ENCODE measurements at regions not wholly inside any gene's neighbourhood (a gene's known extent, or its start where the extent isn't known, plus 50 kb on each side); places are given as distances from the start of the nearest gene placed in this dataset.

GRCh38 chr10:47140761-47141348 is 159.1 kb upstream of the GDF10 start:
- ChIA-PET CTCF (no interaction called here), POLR2A (ENCODE audit: low non-redundant PET) (no interaction called here)
- DNase-seq (ENCODE audit: low spot score) = no peak
- no peak overlapping the region for H3K4me3 ChIP-seq (ENCODE audit: low read depth, low read length, poor library complexity, severe bottlenecking)
- BruUV-seq (replicated peaks) = no TSS peak
- intact Hi-C loops (cut with micrococcal nuclease; ENCODE audit: unreplicated experiment) = no loop called here
- no peaks in the 10 kb centered on the region for H3K4me1 ChIP-seq (ENCODE audit: insufficient read depth, low read length, poor library complexity, severe bottlenecking)
- no peak overlapping the region for H3K27ac ChIP-seq (ENCODE audit: low read depth, low read length, poor library complexity, severe bottlenecking)
- no peaks in the 10 kb centered on the region for H3K9me3 ChIP-seq (ENCODE audit: low read depth, low read length, poor library complexity, severe bottlenecking)
- no peaks in the 10 kb centered on the region for H3K36me3 ChIP-seq (ENCODE audit: insufficient read depth, low read length, poor library complexity, severe bottlenecking)
- TF ChIP-seq EZH2 (IDR thresholded peaks at IDR 0.05; ENCODE audit: borderline replicate concordance, low read depth, low read length, poor library complexity, severe bottlenecking) = no peak
- no peak for TF ChIP-seq CTCF (conservative IDR thresholded peaks at IDR 0.05; ENCODE audit: low read depth, low read length)
- H3K27me3 ChIP-seq (replicated peaks; ENCODE audit: insufficient read depth, low read depth, low read length, poor library complexity) = no peaks in the 10 kb centered on the region

DNA sequence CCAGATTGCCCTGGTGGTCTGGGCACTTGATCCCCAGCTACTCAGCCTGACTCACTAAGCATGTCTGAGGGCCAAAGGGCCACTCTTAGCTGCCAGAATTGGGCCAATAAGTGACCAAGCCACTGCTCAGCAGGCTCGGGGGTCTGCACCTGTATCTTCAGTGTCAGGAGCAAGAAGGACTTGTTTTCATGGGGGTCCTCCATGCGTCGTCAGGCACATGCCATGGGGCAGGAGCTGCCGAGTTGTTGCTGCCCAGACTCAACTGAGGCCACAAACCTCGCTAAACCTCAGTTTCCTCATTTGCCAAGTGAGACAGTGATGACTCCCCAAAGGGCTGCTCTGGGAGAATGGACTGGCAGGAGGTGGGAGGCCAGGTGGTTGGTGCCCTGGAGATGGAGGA is 158.6 kb upstream of the GDF10 start:
- no peak for TF ChIP-seq EZH2 (IDR thresholded peaks at IDR 0.05; ENCODE audit: borderline replicate concordance, low read depth, low read length, poor library complexity, severe bottlenecking)
- TF ChIP-seq CTCF (conservative IDR thresholded peaks at IDR 0.05; ENCODE audit: low read depth, low read length) = no peak
- intact Hi-C loops (cut with micrococcal nuclease; ENCODE audit: unreplicated experiment) = no loop called here

GRCh38 chr10:47143072-47143471 is 156.9 kb upstream of the GDF10 start:
- no peak overlapping the region for H3K4me3 ChIP-seq (ENCODE audit: low read depth, low read length, poor library complexity, severe bottlenecking)
- no TSS peak for BruUV-seq (replicated peaks)

More for the DNA sequence above, 158.6 kb upstream of the GDF10 start:
- H3K9me3 ChIP-seq (ENCODE audit: low read depth, low read length, poor library complexity, severe bottlenecking) = no peaks in the 10 kb centered on the region
- no peak for DNase-seq (ENCODE audit: low spot score)
- H3K4me1 ChIP-seq (ENCODE audit: insufficient read depth, low read length, poor library complexity, severe bottlenecking) = no peaks in the 10 kb centered on the region
- H3K36me3 ChIP-seq (ENCODE audit: insufficient read depth, low read length, poor library complexity, severe bottlenecking) = no peaks in the 10 kb centered on the region
- no peaks in the 10 kb centered on the region for H3K27me3 ChIP-seq (replicated peaks; ENCODE audit: insufficient read depth, low read depth, low read length, poor library complexity)
- POLR2A ChIA-PET (ENCODE audit: low non-redundant PET) = no interaction called here
- CTCF ChIA-PET = no interaction called here
- no peak overlapping the region for H3K4me3 ChIP-seq (ENCODE audit: low read depth, low read length, poor library complexity, severe bottlenecking)
- no peak overlapping the region for H3K27ac ChIP-seq (ENCODE audit: low read depth, low read length, poor library complexity, severe bottlenecking)
- no TSS peak for BruUV-seq (replicated peaks)

More at GRCh38 chr10:47143072-47143471, 156.9 kb upstream of the GDF10 start:
- Histone ChIP-seq H3K27me3 (replicated peaks; ENCODE audit: insufficient read depth, low read depth, low read length, poor library complexity) (no peaks in the 10 kb centered on the region), H3K27ac (ENCODE audit: low read depth, low read length, poor library complexity, severe bottlenecking) (no peak overlapping the region), H3K36me3 (ENCODE audit: insufficient read depth, low read length, poor library complexity, severe bottlenecking) (no peaks in the 10 kb centered on the region), H3K4me1 (ENCODE audit: insufficient read depth, low read length, poor library complexity, severe bottlenecking) (no peaks in the 10 kb centered on the region), H3K9me3 (ENCODE audit: low read depth, low read length, poor library complexity, severe bottlenecking) (no peaks in the 10 kb centered on the region)
- no peak for DNase-seq (ENCODE audit: low spot score)
- no peak for TF ChIP-seq EZH2 (IDR thresholded peaks at IDR 0.05; ENCODE audit: borderline replicate concordance, low read depth, low read length, poor library complexity, severe bottlenecking)
- no peak for TF ChIP-seq CTCF (conservative IDR thresholded peaks at IDR 0.05; ENCODE audit: low read depth, low read length)
- ChIA-PET CTCF (no interaction called here), POLR2A (ENCODE audit: low non-redundant PET) (no interaction called here)
- intact Hi-C loops (cut with micrococcal nuclease; ENCODE audit: unreplicated experiment) = no loop called here
